ENCODE measurements at regions not wholly inside any gene's neighbourhood (a gene's known extent, or its start where the extent isn't known, plus 50 kb on each side); places are given as distances from the start of the nearest gene placed in this dataset.

- no peak for DNase-seq
- Histone ChIP-seq H3K4me3 (no peak overlapping the region), H3K27me3 (no peaks in the 10 kb centered on the region), H3K9me3 (peaks cover 0 to 5% of the 10 kb centered on the region in 2 donors), H3K36me3 (no peaks in the 10 kb centered on the region), H3K27ac (no peak overlapping the region), H3K4me1 (no peaks in the 10 kb centered on the region)
- TF ChIP-seq, protein P1, sequence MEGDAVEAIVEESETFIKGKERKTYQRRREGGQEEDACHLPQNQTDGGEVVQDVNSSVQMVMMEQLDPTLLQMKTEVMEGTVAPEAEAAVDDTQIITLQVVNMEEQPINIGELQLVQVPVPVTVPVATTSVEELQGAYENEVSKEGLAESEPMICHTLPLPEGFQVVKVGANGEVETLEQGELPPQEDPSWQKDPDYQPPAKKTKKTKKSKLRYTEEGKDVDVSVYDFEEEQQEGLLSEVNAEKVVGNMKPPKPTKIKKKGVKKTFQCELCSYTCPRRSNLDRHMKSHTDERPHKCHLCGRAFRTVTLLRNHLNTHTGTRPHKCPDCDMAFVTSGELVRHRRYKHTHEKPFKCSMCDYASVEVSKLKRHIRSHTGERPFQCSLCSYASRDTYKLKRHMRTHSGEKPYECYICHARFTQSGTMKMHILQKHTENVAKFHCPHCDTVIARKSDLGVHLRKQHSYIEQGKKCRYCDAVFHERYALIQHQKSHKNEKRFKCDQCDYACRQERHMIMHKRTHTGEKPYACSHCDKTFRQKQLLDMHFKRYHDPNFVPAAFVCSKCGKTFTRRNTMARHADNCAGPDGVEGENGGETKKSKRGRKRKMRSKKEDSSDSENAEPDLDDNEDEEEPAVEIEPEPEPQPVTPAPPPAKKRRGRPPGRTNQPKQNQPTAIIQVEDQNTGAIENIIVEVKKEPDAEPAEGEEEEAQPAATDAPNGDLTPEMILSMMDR (IDR thresholded peaks at IDR 0.05) = no peak
- no peak for TF ChIP-seq POLR2A (IDR thresholded peaks at IDR 0.05)
- intact Hi-C loops (cut with DNase I; ENCODE audit: low total_unique reads) = no loop called here
These were observed 95.1 kb downstream of the DNTTIP2 start for GRCh38 chr1:93783876-93784275.

DNA sequence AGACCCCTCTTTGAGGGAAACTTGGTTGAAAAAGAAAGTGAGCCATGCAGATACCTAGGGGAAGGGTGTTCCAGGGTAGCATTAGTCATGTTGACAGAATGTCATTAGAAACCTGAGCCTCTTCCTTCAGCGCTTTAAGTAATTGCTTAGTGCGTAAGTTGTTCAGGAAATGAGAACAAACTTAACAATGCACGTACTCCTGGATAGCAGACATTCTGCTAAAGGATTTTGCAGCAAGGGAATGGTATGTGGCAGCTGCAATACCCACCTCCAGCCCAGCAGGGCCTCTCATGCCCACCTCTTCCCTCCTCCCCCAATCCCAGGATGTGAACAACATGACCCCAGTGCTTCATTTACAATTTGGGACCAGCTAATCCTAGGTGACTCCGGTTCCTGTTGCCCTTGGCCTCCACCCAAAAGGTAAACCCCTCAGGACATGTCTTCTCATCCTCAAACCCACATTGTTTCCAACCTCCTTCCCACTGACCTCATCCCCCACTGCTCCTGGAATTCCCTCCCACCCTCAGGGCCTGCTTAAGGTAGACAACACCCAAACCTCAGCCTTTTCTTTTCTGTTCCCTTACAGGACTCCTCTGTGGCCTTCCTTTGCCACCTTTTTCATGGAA is 98.0 kb upstream of the BCAR3 start:
- H3K27me3 ChIP-seq = no peaks in the 10 kb centered on the region
- no peaks in the 10 kb centered on the region for H3K9me3 ChIP-seq
- no peak overlapping the region for H3K27ac ChIP-seq
- H3K4me1 ChIP-seq = no peaks in the 10 kb centered on the region
- H3K36me3 ChIP-seq = no peaks in the 10 kb centered on the region
- no peak for TF ChIP-seq POLR2A (IDR thresholded peaks at IDR 0.05)
- TF ChIP-seq, protein P1 (IDR thresholded peaks at IDR 0.05) = no peak
- DNase-seq = no peak
- H3K4me3 ChIP-seq = no peak overlapping the region
- intact Hi-C loops (cut with DNase I; ENCODE audit: low total_unique reads) = no loop called here

GRCh38 chr1:93778457-93778856 is 96.8 kb upstream of the BCAR3 start:
- no peak for TF ChIP-seq POLR2A (IDR thresholded peaks at IDR 0.05)
- TF ChIP-seq, protein P1 (IDR thresholded peaks at IDR 0.05) = no peak
- no peaks in the 10 kb centered on the region for H3K4me1 ChIP-seq
- H3K27me3 ChIP-seq = no peaks in the 10 kb centered on the region
- H3K4me3 ChIP-seq = no peak overlapping the region
- no peak overlapping the region for H3K27ac ChIP-seq
- intact Hi-C loops (cut with DNase I; ENCODE audit: low total_unique reads) = no loop called here
- H3K36me3 ChIP-seq = no peaks in the 10 kb centered on the region
- H3K9me3 ChIP-seq = no peaks in the 10 kb centered on the region
- no peak for DNase-seq

DNA sequence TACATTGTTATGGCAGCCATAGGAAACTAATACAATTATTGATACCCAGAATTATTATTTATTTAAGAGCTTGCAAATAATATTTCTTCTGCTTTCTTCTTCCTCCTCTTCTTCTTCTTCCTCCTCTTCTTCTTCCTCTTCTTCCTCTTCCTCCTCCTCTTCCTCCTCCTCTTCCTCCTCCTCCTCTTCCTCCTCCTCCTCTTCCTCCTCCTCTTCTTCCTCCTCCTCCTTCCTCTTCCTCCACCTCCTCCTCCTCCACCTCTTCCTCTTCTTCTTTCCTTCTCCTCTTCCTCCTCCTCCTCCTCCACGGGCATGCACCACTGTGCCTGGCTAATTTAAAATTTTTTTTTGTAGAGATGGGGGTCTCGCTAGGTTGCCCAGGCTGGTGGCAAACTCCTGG is 95.6 kb upstream of the BCAR3 start:
- Histone ChIP-seq H3K27ac (no peak overlapping the region), H3K4me3 (no peak overlapping the region), H3K4me1 (no peaks in the 10 kb centered on the region), H3K9me3 (no peaks in the 10 kb centered on the region), H3K27me3 (no peaks in the 10 kb centered on the region), H3K36me3 (no peaks in the 10 kb centered on the region)
- TF ChIP-seq, protein P1 (IDR thresholded peaks at IDR 0.05) = no peak
- no peak for TF ChIP-seq POLR2A (IDR thresholded peaks at IDR 0.05)
- intact Hi-C loops (cut with DNase I; ENCODE audit: low total_unique reads) = no loop called here
- no peak for DNase-seq

DNA sequence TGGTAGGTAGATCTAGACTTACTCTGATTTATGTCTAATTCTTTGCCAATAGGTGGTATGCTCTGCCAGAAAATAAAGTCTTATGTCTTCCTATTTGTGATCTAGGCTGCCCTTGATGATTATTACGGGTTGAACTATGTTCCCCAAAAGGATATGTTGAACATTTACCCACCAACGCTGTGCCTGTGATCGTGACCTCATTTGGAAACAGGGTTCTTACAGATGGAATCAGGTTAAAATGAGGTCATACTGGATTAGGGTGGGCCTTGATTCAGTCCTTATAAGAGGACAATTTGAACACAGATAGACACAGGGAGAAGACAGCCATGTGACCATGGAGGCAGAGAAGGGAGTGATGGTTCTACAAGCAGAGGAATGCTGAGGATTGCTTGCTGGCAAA is 95.1 kb upstream of the BCAR3 start:
- no peak overlapping the region for H3K27ac ChIP-seq
- H3K4me3 ChIP-seq = no peak overlapping the region
- no peaks in the 10 kb centered on the region for H3K27me3 ChIP-seq
- intact Hi-C loops (cut with DNase I; ENCODE audit: low total_unique reads) = no loop called here
- no peak for DNase-seq
- TF ChIP-seq, protein P1 (IDR thresholded peaks at IDR 0.05) = no peak
- no peak for TF ChIP-seq POLR2A (IDR thresholded peaks at IDR 0.05)
- no peaks in the 10 kb centered on the region for H3K36me3 ChIP-seq
- H3K4me1 ChIP-seq = no peaks in the 10 kb centered on the region
- H3K9me3 ChIP-seq = no peaks in the 10 kb centered on the region

All from uterus (tissue), 3 donors.